Activated B cell treated with CpG ODN at 0.5 μM for 24 hours (primary cell): ENCODE measurements at regions not wholly inside any gene's neighbourhood (a gene's known extent, or its start where the extent isn't known, plus 50 kb on each side); places are given as distances from the start of the nearest gene placed in this dataset.

ENCODE experiments used
- ATAC-seq: fragments of 200-7000 bp; cut with Tn5 transposase; one replicate; pipeline ENCODE4 v1.10.0; 2021; ENCODE audit warnings: low read depth, mild to moderate bottlenecking, moderate library complexity
- CTCF ChIA-PET: fragments of 350-600 bp; sonication (Branson Sonifier 250); formaldehyde crosslinking; loops from one replicate; lab custom pipeline; 2021; ENCODE audit warnings: antibody characterized with exemption; lab: Charles Lee
- POLR2A ChIA-PET: fragments of 350-600 bp; sonication (Branson Sonifier 250); formaldehyde crosslinking; loops from one replicate; lab custom pipeline; 2021; ENCODE audit warnings: antibody characterized with exemption; lab: Charles Lee
- DNase-seq: peaks from one replicate; pipeline ENCODE4 v3.0.0; 2022
- H3K27ac Mint-ChIP-seq: one replicate; pipeline ENCODE4 v1.8.0; 2020; ENCODE audit warnings: mixed read lengths
- H3K27me3 Mint-ChIP-seq: one replicate; pipeline ENCODE4 v1.8.0; 2021; ENCODE audit warnings: mixed read lengths
- H3K36me3 Mint-ChIP-seq: one replicate; pipeline ENCODE4 v1.8.0; 2021; ENCODE audit warnings: low read depth, mixed read lengths
- H3K4me1 Mint-ChIP-seq: one replicate; pipeline ENCODE4 v1.8.0; 2021; ENCODE audit warnings: mixed read lengths
- H3K4me3 Mint-ChIP-seq: one replicate; pipeline ENCODE4 v1.8.0; 2020; ENCODE audit warnings: mild to moderate bottlenecking, mixed read lengths
- H3K9me3 Mint-ChIP-seq: one replicate; pipeline ENCODE4 v1.8.0; 2020; ENCODE audit warnings: mixed read lengths
- CTCF ChIP-seq: fragments of 200-600 bp; IDR thresholded peaks from one replicate; pipeline ENCODE4 v1.8.0; 2022; ENCODE audit warnings: antibody characterized with exemption, mild to moderate bottlenecking
- intact Hi-C: fragments of 100-400 bp; cut with micrococcal nuclease; formaldehyde crosslinking; loops from one replicate; pipeline ENCODE4 v1.15.1; 2024

GRCh38 chr6:93562582-93562981, 143.2 kb upstream of the EPHA7 start:
- intact Hi-C loops: no loop called here
- Mint-ChIP-seq H3K27ac (no peak overlapping the region), H3K4me1 (no peaks in the 10 kb centered on the region), H3K36me3 (no peaks in the 10 kb centered on the region), H3K27me3 (no peaks in the 10 kb centered on the region), H3K4me3 (no peak overlapping the region), H3K9me3 (peaks cover 5% of the 10 kb centered on the region)
- no peak for DNase-seq
- CTCF ChIA-PET: no interaction called here
- no peak for TF ChIP-seq CTCF
- no peak for ATAC-seq
- POLR2A ChIA-PET: no interaction called here

DNA sequence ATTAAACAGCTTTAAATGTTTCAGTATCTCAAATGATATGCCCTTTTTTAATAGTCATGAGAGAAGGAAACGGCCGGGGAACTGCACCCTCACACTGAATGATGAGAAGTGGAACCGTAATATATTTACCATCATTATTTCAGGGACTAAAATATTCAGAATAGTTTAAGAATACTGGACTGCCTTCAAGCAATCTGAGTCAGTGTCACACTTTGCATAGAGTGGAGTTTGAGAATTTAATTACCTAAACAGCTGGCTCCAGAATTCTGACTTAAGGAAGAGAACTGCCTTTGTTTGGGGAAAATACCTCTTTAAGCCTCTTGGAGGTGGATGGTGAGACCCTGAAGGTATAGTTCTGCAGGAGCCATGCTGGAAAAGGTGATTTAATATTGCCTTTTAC, 135.9 kb upstream of the EPHA7 start:
- no peak overlapping the region for H3K4me3 Mint-ChIP-seq
- DNase-seq (no peak), ATAC-seq (no peak)
- H3K9me3 Mint-ChIP-seq: peaks cover 3% of the 10 kb centered on the region
- ChIA-PET POLR2A (no interaction called here), CTCF (no interaction called here)
- no peaks in the 10 kb centered on the region for H3K27me3 Mint-ChIP-seq
- no peak overlapping the region for H3K27ac Mint-ChIP-seq
- TF ChIP-seq CTCF: no peak
- intact Hi-C loops: no loop called here
- no peaks in the 10 kb centered on the region for H3K36me3 Mint-ChIP-seq
- H3K4me1 Mint-ChIP-seq: no peaks in the 10 kb centered on the region

GRCh38 chr6:93554018-93554417, 134.7 kb upstream of the EPHA7 start:
- ChIA-PET CTCF (no interaction called here), POLR2A (no interaction called here)
- no peaks in the 10 kb centered on the region for H3K27me3 Mint-ChIP-seq

DNA sequence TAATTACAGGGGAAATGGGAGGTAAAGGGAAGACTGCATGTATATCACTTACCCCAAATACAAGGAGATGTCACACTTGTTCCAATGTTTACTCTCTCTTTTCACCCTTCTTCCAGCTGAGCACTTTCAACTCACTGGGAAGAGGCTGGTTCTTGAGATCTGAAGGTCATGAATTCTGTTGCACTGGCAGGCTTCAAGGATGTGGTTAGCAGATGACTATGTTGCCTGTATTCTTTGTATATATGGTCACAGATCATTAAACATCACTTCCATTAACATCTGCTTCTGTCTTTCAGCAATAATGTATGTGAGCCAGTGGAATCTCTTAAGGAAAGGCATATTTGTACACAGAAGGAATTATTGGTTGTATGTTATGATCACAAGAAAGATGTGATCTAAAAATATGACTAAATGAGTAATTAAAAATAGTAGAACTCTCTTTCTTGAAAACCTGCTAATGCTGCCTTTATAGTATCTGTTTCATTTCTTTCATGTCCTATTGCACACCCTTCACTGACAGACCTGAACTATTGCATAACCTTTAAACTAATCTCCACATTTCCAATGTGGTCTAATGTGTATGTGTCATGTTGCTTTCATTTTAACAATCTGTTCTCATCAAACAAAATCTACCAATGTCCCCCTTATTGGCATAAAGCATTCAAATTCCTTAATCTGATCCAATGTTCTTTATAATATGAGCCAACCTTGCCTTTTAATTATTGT, 131.4 kb upstream of the EPHA7 start:
- intact Hi-C loops: no loop called here
- Mint-ChIP-seq H3K27me3 (no peaks in the 10 kb centered on the region), H3K4me3 (no peak overlapping the region), H3K36me3 (no peaks in the 10 kb centered on the region), H3K4me1 (no peaks in the 10 kb centered on the region), H3K27ac (no peak overlapping the region), H3K9me3 (peaks cover 1% of the 10 kb centered on the region)
- DNase-seq (no peak), ATAC-seq (no peak)
- no peak for TF ChIP-seq CTCF
- ChIA-PET CTCF (no interaction called here), POLR2A (no interaction called here)

More at GRCh38 chr6:93554018-93554417, 134.7 kb upstream of the EPHA7 start:
- H3K4me3 Mint-ChIP-seq: no peak overlapping the region
- intact Hi-C loops: no loop called here
- H3K9me3 Mint-ChIP-seq: no peaks in the 10 kb centered on the region
- no peak overlapping the region for H3K27ac Mint-ChIP-seq
- ATAC-seq: no peak
- TF ChIP-seq CTCF: no peak
- no peak for DNase-seq
- H3K4me1 Mint-ChIP-seq: no peaks in the 10 kb centered on the region
- H3K36me3 Mint-ChIP-seq: no peaks in the 10 kb centered on the region

DNA sequence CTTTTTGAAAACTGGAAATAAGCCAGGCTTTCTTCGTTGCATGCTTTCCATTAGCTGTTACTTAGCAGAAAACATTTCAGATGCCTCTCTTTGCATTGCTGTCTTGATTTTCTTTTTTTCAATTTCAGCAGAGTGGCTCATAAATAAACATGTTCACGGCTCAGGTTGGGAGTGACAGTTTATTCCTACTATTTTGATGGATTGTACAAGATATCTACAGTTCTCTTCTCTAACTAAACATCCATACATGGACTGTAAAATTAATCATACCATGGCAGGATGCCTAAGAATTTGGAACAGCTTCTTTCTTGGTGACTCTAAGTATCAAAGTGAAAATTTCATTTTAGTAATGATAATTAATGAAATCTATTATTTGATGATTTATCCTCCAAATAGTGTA, 130.5 kb upstream of the EPHA7 start:
- ChIA-PET POLR2A (no interaction called here), CTCF (no interaction called here)
- intact Hi-C loops: no loop called here
- ATAC-seq (no peak), DNase-seq (no peak)
- Mint-ChIP-seq H3K4me1 (no peaks in the 10 kb centered on the region), H3K4me3 (no peak overlapping the region), H3K36me3 (no peaks in the 10 kb centered on the region), H3K27ac (no peak overlapping the region), H3K9me3 (peaks cover 6% of the 10 kb centered on the region), H3K27me3 (no peaks in the 10 kb centered on the region)
- no peak for TF ChIP-seq CTCF
